ENCODE measurements at regions not wholly inside any gene's neighbourhood (a gene's known extent, or its start where the extent isn't known, plus 50 kb on each side); places are given as distances from the start of the nearest gene placed in this dataset.

DNA sequence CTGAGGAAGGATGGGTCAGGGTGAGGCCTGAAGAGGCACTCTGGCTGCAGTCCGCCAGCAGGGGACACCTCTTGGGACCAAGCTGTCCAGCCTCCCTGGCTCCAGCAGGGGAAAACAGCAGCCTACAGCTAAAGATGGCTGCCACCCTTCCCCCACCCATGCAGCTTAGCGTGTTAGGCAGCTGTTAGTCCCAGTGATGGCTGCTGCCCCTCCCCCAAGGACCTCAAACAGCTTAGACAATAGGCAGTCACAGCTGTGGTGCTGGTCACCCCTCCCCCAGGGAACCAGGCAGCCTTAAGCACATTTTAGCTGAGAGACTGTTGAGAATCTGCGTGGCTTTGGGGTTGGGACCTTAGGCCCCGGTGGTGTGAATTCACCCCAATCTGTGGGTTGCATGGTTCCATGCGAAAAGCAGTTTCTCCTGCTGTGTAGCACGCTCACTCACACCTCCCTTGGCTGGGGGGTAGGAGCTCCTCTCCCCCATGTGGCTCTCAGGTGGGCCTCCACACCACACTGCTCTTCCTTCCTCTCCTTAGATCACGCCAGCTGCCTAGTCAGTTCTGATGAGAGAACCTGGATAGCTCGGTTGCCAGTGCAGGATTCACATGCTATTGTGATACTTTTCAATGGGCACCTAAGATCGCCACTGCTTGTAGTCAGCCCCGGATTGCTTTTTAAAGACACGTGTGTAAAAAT, 140.5 kb upstream of the CADPS start:
- no peaks in the 10 kb centered on the region for H3K36me3 ChIP-seq (ENCODE audit: control insufficient read depth in 4 of 4, insufficient read depth in 4 of 4, low read length in 3 of 4)
- no peaks in the 10 kb centered on the region for H3K9me3 ChIP-seq (ENCODE audit: control extremely low read depth in 1 of 5, control insufficient read depth in 4 of 5, insufficient read depth in 2 of 5, low read depth in 1 of 5, low read length in 4 of 5)
- H3K4me3 ChIP-seq (ENCODE audit: control insufficient read depth in 1 of 7, extremely low read depth in 1 of 7, insufficient read depth in 4 of 7, low read depth in 2 of 7, low read length in 6 of 7) = no peak overlapping the region
- H3K27me3 ChIP-seq (replicated peaks in 2 of 5; ENCODE audit: control insufficient read depth in 4 of 5, insufficient read depth in 5 of 5, low read length in 4 of 5) = no peaks in the 10 kb centered on the region
- no peak for DNase-seq
- no peak overlapping the region for H3K27ac ChIP-seq (ENCODE audit: insufficient read depth in 1 of 2, low read depth in 1 of 2, low read length in 2 of 2, poor library complexity in 1 of 2, severe bottlenecking in 2 of 2)
- no peaks in the 10 kb centered on the region for H3K4me1 ChIP-seq (ENCODE audit: control extremely low read depth in 1 of 4, control insufficient read depth in 4 of 4, insufficient read depth in 4 of 4, low read length in 3 of 4)
- WGBS (ENCODE audit: insufficient coverage) = 97% methylated on average over 8 of the region's 11 CpGs
- ChIA-PET CTCF (no interaction called here), POLR2A (no interaction called here)

DNA sequence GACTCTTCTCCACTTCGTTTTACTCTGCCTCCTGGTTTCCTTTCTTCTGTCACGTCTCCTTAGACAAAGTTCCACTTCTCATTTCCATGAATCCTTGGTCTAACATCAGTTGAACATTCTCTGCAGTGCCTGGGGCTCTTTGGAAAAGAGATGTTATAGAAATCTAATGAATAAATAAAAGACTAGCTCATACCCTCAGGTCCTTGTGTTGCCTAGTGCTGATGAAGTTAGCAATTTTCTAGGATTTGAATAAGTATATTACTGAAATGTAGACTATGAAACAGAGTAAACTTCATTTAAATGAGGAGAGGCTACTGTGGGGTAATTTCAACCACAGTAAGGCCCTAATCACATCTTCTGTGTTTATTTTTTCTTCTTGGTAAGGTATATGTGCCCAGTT, 146.9 kb upstream of the CADPS start:
- ChIA-PET POLR2A (no interaction called here), CTCF (interaction anchor here (0.9 kb wide), 1 partner anchor 10 kb away, joined by 3 read pairs; no protein-coding TSS in a partner anchor)
- DNase-seq = no peak
- no peak overlapping the region for H3K27ac ChIP-seq (ENCODE audit: insufficient read depth in 1 of 2, low read depth in 1 of 2, low read length in 2 of 2, poor library complexity in 1 of 2, severe bottlenecking in 2 of 2)
- no peaks in the 10 kb centered on the region for H3K4me1 ChIP-seq (ENCODE audit: control extremely low read depth in 1 of 4, control insufficient read depth in 4 of 4, insufficient read depth in 4 of 4, low read length in 3 of 4)
- H3K9me3 ChIP-seq (ENCODE audit: control extremely low read depth in 1 of 5, control insufficient read depth in 4 of 5, insufficient read depth in 2 of 5, low read depth in 1 of 5, low read length in 4 of 5) = no peaks in the 10 kb centered on the region
- no peaks in the 10 kb centered on the region for H3K27me3 ChIP-seq (replicated peaks in 2 of 5; ENCODE audit: control insufficient read depth in 4 of 5, insufficient read depth in 5 of 5, low read length in 4 of 5)
- no peaks in the 10 kb centered on the region for H3K36me3 ChIP-seq (ENCODE audit: control insufficient read depth in 4 of 4, insufficient read depth in 4 of 4, low read length in 3 of 4)
- no peak overlapping the region for H3K4me3 ChIP-seq (ENCODE audit: control insufficient read depth in 1 of 7, extremely low read depth in 1 of 7, insufficient read depth in 4 of 7, low read depth in 2 of 7, low read length in 6 of 7)
- WGBS (ENCODE audit: insufficient coverage) = 64% methylated on average over 1 of the region's 2 CpGs

DNA sequence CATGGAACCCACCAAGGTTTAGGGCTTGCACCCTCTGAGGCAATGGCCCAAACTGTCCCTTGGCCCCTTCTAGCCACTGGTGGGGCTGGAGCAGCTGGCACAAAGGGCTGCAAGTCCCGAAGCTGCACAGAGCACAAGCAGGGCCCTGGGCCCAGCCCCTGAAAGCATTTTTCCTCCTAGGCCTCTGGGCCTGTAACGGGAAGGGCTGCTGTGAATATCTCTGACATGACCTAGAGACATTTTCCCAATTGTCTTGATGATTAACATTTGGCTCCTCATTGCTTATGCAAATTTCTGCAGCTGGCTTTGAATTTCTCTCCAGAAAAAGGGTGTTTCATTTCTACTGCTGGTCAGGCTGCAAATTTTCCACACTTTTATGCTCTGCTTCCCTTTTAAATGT, 151.5 kb upstream of the CADPS start:
- no peaks in the 10 kb centered on the region for H3K4me1 ChIP-seq (ENCODE audit: control extremely low read depth in 1 of 4, control insufficient read depth in 4 of 4, insufficient read depth in 4 of 4, low read length in 3 of 4)
- no peak for DNase-seq
- ChIA-PET POLR2A (no interaction called here), CTCF (no interaction called here)
- H3K4me3 ChIP-seq (ENCODE audit: control insufficient read depth in 1 of 7, extremely low read depth in 1 of 7, insufficient read depth in 4 of 7, low read depth in 2 of 7, low read length in 6 of 7) = no peak overlapping the region
- H3K9me3 ChIP-seq (ENCODE audit: control extremely low read depth in 1 of 5, control insufficient read depth in 4 of 5, insufficient read depth in 2 of 5, low read depth in 1 of 5, low read length in 4 of 5) = no peaks in the 10 kb centered on the region
- WGBS (ENCODE audit: insufficient coverage) = 97% methylated on average over 2 of the region's 2 CpGs
- H3K27me3 ChIP-seq (replicated peaks in 2 of 5; ENCODE audit: control insufficient read depth in 4 of 5, insufficient read depth in 5 of 5, low read length in 4 of 5) = no peaks in the 10 kb centered on the region
- H3K36me3 ChIP-seq (ENCODE audit: control insufficient read depth in 4 of 4, insufficient read depth in 4 of 4, low read length in 3 of 4) = no peaks in the 10 kb centered on the region
- no peak overlapping the region for H3K27ac ChIP-seq (ENCODE audit: insufficient read depth in 1 of 2, low read depth in 1 of 2, low read length in 2 of 2, poor library complexity in 1 of 2, severe bottlenecking in 2 of 2)

DNA sequence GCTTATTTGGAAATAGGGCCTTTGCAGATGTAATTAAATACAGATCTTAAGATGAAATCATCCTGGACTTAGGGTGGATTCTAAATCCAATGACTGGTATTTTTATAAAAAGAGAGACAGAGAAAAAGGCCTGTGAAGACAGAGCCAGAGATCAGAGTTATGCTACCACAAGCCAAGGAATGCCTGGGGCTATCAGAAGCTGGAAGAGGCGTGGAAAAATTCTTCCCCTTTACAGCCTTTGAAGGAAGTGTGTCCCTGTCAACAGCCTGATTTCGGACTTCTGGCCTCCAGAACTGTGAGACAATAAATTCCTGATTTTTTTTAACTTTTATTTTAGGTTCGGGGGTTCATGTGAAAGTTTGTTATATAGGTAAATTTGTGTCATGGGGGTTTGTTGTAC, 154.1 kb upstream of the CADPS start:
- ChIA-PET CTCF (no interaction called here), POLR2A (no interaction called here)
- DNase-seq = no peak
- Histone ChIP-seq H3K27me3 (replicated peaks in 2 of 5; ENCODE audit: control insufficient read depth in 4 of 5, insufficient read depth in 5 of 5, low read length in 4 of 5) (no peaks in the 10 kb centered on the region), H3K9me3 (ENCODE audit: control extremely low read depth in 1 of 5, control insufficient read depth in 4 of 5, insufficient read depth in 2 of 5, low read depth in 1 of 5, low read length in 4 of 5) (no peaks in the 10 kb centered on the region), H3K4me1 (ENCODE audit: control extremely low read depth in 1 of 4, control insufficient read depth in 4 of 4, insufficient read depth in 4 of 4, low read length in 3 of 4) (no peaks in the 10 kb centered on the region), H3K27ac (ENCODE audit: insufficient read depth in 1 of 2, low read depth in 1 of 2, low read length in 2 of 2, poor library complexity in 1 of 2, severe bottlenecking in 2 of 2) (no peak overlapping the region), H3K36me3 (ENCODE audit: control insufficient read depth in 4 of 4, insufficient read depth in 4 of 4, low read length in 3 of 4) (no peaks in the 10 kb centered on the region), H3K4me3 (ENCODE audit: control insufficient read depth in 1 of 7, extremely low read depth in 1 of 7, insufficient read depth in 4 of 7, low read depth in 2 of 7, low read length in 6 of 7) (no peak overlapping the region)
- 90% methylated on average over 2 of the region's 3 CpGs for WGBS (ENCODE audit: insufficient coverage)

DNA sequence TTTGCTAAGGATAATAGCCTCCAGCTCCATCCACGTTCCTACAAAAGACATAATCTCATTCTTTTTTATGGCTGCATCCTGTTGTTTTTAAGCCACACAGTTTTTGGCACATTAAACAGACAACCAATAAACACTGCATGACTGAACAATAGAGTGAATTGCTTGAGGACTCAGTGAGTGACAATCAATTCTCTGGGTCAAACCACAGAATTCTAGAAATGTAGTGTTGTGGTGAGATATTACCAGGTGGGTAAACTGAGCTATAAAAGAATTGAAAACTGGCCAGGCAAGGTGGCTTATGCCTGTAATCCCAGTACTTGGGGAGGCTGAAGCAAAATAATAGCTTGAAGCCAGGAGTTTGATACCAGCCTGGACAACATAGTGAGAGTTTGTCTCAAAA, 154.7 kb upstream of the CADPS start:
- ChIA-PET POLR2A (no interaction called here), CTCF (no interaction called here)
- H3K4me3 ChIP-seq (ENCODE audit: control insufficient read depth in 1 of 7, extremely low read depth in 1 of 7, insufficient read depth in 4 of 7, low read depth in 2 of 7, low read length in 6 of 7) = no peak overlapping the region
- no peak overlapping the region for H3K27ac ChIP-seq (ENCODE audit: insufficient read depth in 1 of 2, low read depth in 1 of 2, low read length in 2 of 2, poor library complexity in 1 of 2, severe bottlenecking in 2 of 2)
- no peak for DNase-seq
- H3K36me3 ChIP-seq (ENCODE audit: control insufficient read depth in 4 of 4, insufficient read depth in 4 of 4, low read length in 3 of 4) = no peaks in the 10 kb centered on the region
- no peaks in the 10 kb centered on the region for H3K4me1 ChIP-seq (ENCODE audit: control extremely low read depth in 1 of 4, control insufficient read depth in 4 of 4, insufficient read depth in 4 of 4, low read length in 3 of 4)
- no CpG with 5 or more reads among the region's 1 CpG for WGBS (ENCODE audit: insufficient coverage)
- H3K27me3 ChIP-seq (replicated peaks in 2 of 5; ENCODE audit: control insufficient read depth in 4 of 5, insufficient read depth in 5 of 5, low read length in 4 of 5) = no peaks in the 10 kb centered on the region
- H3K9me3 ChIP-seq (ENCODE audit: control extremely low read depth in 1 of 5, control insufficient read depth in 4 of 5, insufficient read depth in 2 of 5, low read depth in 1 of 5, low read length in 4 of 5) = no peaks in the 10 kb centered on the region

DNA sequence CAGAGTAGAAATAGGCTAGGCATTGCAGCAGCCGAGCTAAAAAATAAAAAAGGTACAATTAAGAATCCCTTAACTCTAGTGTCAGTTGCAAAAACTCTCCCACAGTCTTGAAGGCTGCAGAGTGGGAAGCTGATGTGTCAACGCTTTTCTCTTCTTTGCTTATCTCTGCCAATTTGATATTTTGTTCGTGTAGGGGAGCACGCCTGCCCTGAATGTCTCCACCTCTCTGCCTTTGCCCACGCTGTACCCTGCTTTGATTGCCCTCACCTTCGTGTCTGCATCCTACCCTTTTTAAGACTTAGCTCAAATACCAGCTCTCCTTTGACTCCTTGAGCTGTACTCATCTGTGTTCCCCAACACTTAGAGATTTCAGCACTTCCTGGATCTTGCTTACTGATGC, 155.4 kb upstream of the CADPS start:
- POLR2A ChIA-PET = no interaction called here
- WGBS (ENCODE audit: insufficient coverage) = 98% methylated on average over 4 of the region's 6 CpGs
- no peak for DNase-seq

DNA sequence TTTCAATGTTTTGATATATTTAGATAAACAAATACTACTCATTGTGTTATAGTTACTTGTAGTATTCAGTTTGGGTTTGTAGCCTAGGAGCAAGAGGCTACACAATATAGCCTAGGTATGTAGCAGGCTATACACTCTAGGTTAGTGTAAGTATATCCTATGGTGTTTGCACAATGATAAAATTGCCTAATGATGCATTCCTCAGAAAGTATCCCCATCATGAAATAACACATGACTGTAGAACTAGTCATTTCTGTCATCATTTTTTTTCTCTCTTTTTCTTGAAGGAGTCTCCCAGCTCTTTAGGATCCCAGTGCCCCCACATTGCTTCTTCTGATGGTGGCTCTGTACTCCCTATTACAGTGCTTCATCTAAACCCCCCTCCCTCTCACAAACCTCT, 157.7 kb upstream of the CADPS start:
- H3K4me1 ChIP-seq (ENCODE audit: control extremely low read depth in 1 of 4, control insufficient read depth in 4 of 4, insufficient read depth in 4 of 4, low read length in 3 of 4) = no peaks in the 10 kb centered on the region
- ChIA-PET CTCF (interaction anchor here (1.1 kb wide), 1 partner anchor 11 kb away, joined by 3 read pairs; no protein-coding TSS in a partner anchor), POLR2A (no interaction called here)
- H3K9me3 ChIP-seq (ENCODE audit: control extremely low read depth in 1 of 5, control insufficient read depth in 4 of 5, insufficient read depth in 2 of 5, low read depth in 1 of 5, low read length in 4 of 5) = no peaks in the 10 kb centered on the region
- H3K27me3 ChIP-seq (replicated peaks in 2 of 5; ENCODE audit: control insufficient read depth in 4 of 5, insufficient read depth in 5 of 5, low read length in 4 of 5) = no peaks in the 10 kb centered on the region
- no peak overlapping the region for H3K4me3 ChIP-seq (ENCODE audit: control insufficient read depth in 1 of 7, extremely low read depth in 1 of 7, insufficient read depth in 4 of 7, low read depth in 2 of 7, low read length in 6 of 7)
- no peak for DNase-seq
- no peaks in the 10 kb centered on the region for H3K36me3 ChIP-seq (ENCODE audit: control insufficient read depth in 4 of 4, insufficient read depth in 4 of 4, low read length in 3 of 4)
- no peak overlapping the region for H3K27ac ChIP-seq (ENCODE audit: insufficient read depth in 1 of 2, low read depth in 1 of 2, low read length in 2 of 2, poor library complexity in 1 of 2, severe bottlenecking in 2 of 2)

More for the DNA sequence above, 155.4 kb upstream of the CADPS start:
- Histone ChIP-seq H3K4me1 (ENCODE audit: control extremely low read depth in 1 of 4, control insufficient read depth in 4 of 4, insufficient read depth in 4 of 4, low read length in 3 of 4) (no peaks in the 10 kb centered on the region), H3K4me3 (ENCODE audit: control insufficient read depth in 1 of 7, extremely low read depth in 1 of 7, insufficient read depth in 4 of 7, low read depth in 2 of 7, low read length in 6 of 7) (no peak overlapping the region), H3K27ac (ENCODE audit: insufficient read depth in 1 of 2, low read depth in 1 of 2, low read length in 2 of 2, poor library complexity in 1 of 2, severe bottlenecking in 2 of 2) (no peak overlapping the region), H3K9me3 (ENCODE audit: control extremely low read depth in 1 of 5, control insufficient read depth in 4 of 5, insufficient read depth in 2 of 5, low read depth in 1 of 5, low read length in 4 of 5) (no peaks in the 10 kb centered on the region), H3K36me3 (ENCODE audit: control insufficient read depth in 4 of 4, insufficient read depth in 4 of 4, low read length in 3 of 4) (no peaks in the 10 kb centered on the region), H3K27me3 (replicated peaks in 2 of 5; ENCODE audit: control insufficient read depth in 4 of 5, insufficient read depth in 5 of 5, low read length in 4 of 5) (no peaks in the 10 kb centered on the region)
- CTCF ChIA-PET = no interaction called here
